H9 (cell line): ENCODE measurements at regions not wholly inside any gene's neighbourhood (a gene's known extent, or its start where the extent isn't known, plus 50 kb on each side); places are given as distances from the start of the nearest gene placed in this dataset.

Experiments
- DNase-seq: peaks from one replicate; pipeline ENCODE4 v3.0.0-alpha.2; 2017
- H2AFZ ChIP-seq: one replicate; pipeline ENCODE4 v1.6.1; 2013; ENCODE audit warnings: mild to moderate bottlenecking, low read length, control low read depth, moderate library complexity
- H2AK5ac ChIP-seq: 2 replicates; pipeline ENCODE4 v1.6.1; 2013; ENCODE audit warnings: low read length, control low read depth, mixed read lengths; ENCODE audit not compliant: insufficient read length
- H2BK120ac ChIP-seq: one replicate; pipeline ENCODE4 v1.6.1; 2013; ENCODE audit warnings: low read depth, mild to moderate bottlenecking, low read length, control low read depth, inconsistent platforms; ENCODE audit not compliant: poor library complexity, severe bottlenecking
- H2BK12ac ChIP-seq: 2 replicates; pipeline ENCODE4 v1.6.1; 2013; ENCODE audit warnings: low read length, control low read depth, mixed read lengths, low read depth; ENCODE audit not compliant: insufficient read length
- H2BK15ac ChIP-seq: 2 replicates; pipeline ENCODE4 v1.6.1; 2013; ENCODE audit warnings: low read depth, low read length, control low read depth
- H2BK20ac ChIP-seq: one replicate; pipeline ENCODE4 v1.6.1; 2013; ENCODE audit warnings: low read depth, mild to moderate bottlenecking, low read length, control low read depth, inconsistent platforms; ENCODE audit not compliant: poor library complexity, severe bottlenecking
- H2BK5ac ChIP-seq: 2 replicates; pipeline ENCODE4 v1.6.1; 2013; ENCODE audit warnings: low read length, control low read depth, mixed read lengths; ENCODE audit not compliant: insufficient read length
- H3K14ac ChIP-seq: 2 replicates; pipeline ENCODE4 v1.6.1; 2013; ENCODE audit warnings: low read length, control low read depth; ENCODE audit not compliant: insufficient read depth
- H3K18ac ChIP-seq: 2 replicates; pipeline ENCODE4 v1.6.1; 2013; ENCODE audit warnings: low read depth, mild to moderate bottlenecking, mixed read lengths, low read length, control low read depth; ENCODE audit not compliant: insufficient read length
- H3K23ac ChIP-seq: 2 replicates; pipeline ENCODE4 v1.6.1; 2013; ENCODE audit warnings: low read length, control low read depth, mixed read lengths, low read depth; ENCODE audit not compliant: insufficient read length
- H3K23me2 ChIP-seq: 2 replicates; pipeline ENCODE4 v1.6.1; 2013; ENCODE audit warnings: low read depth, mild to moderate bottlenecking, mixed read lengths, low read length, control low read depth; ENCODE audit not compliant: insufficient read length, poor library complexity, severe bottlenecking
- H3K27ac ChIP-seq: 2 replicates; pipeline ENCODE4 v1.5.1; 2013; ENCODE audit warnings: low read length, control low read depth, mixed read lengths, low read depth; ENCODE audit not compliant: insufficient read length
- H3K27me3 ChIP-seq: 2 replicates; pipeline ENCODE4 v1.6.1; 2013; ENCODE audit warnings: low read length, control low read depth, inconsistent platforms; ENCODE audit not compliant: insufficient read depth
- H3K4ac ChIP-seq: 2 replicates; pipeline ENCODE4 v1.6.1; 2013; ENCODE audit warnings: low read depth, mild to moderate bottlenecking, control low read depth, inconsistent platforms, low read length, moderate library complexity
- H3K4me1 ChIP-seq: 2 replicates; pipeline ENCODE4 v1.6.1; 2013; ENCODE audit warnings: low read length, control low read depth, inconsistent platforms; ENCODE audit not compliant: insufficient read depth
- H3K4me2 ChIP-seq: 2 replicates; pipeline ENCODE4 v1.6.1; 2013; ENCODE audit warnings: low read length, control low read depth, mixed read lengths; ENCODE audit not compliant: insufficient read length, insufficient read depth
- H3K56ac ChIP-seq: 2 replicates; pipeline ENCODE4 v1.6.1; 2013; ENCODE audit warnings: low read depth, mild to moderate bottlenecking, mixed read lengths, low read length, control low read depth; ENCODE audit not compliant: insufficient read length
- H3K79me1 ChIP-seq: 2 replicates; pipeline ENCODE4 v1.6.1; 2013; ENCODE audit warnings: low read depth, mild to moderate bottlenecking, moderate library complexity, low read length, control low read depth, inconsistent platforms; ENCODE audit not compliant: insufficient read depth, poor library complexity, severe bottlenecking
- H3K79me2 ChIP-seq: 2 replicates; pipeline ENCODE4 v1.6.1; 2013; ENCODE audit warnings: low read length, control low read depth, inconsistent platforms; ENCODE audit not compliant: insufficient read depth
- H3K9ac ChIP-seq: 2 replicates; pipeline ENCODE4 v1.6.1; 2013; ENCODE audit warnings: low read length, control low read depth, mixed read lengths; ENCODE audit not compliant: insufficient read length; ENCODE audit errors: extremely low read depth
- H3K9me3 ChIP-seq: one replicate; pipeline ENCODE4 v1.6.1; 2013; ENCODE audit warnings: low read depth, low read length, inconsistent platforms; ENCODE audit not compliant: control insufficient read depth
- H3T11ph ChIP-seq: one replicate; pipeline ENCODE4 v1.6.1; 2013; ENCODE audit warnings: mild to moderate bottlenecking, low read length, control low read depth, inconsistent platforms
- H4K20me1 ChIP-seq: one replicate; pipeline ENCODE4 v1.6.1; 2013; ENCODE audit not compliant: control insufficient read depth, insufficient read length, insufficient read depth
- H4K5ac ChIP-seq: 2 replicates; pipeline ENCODE4 v1.6.1; 2013; ENCODE audit warnings: low read depth, mild to moderate bottlenecking, mixed read lengths, low read length, control low read depth; ENCODE audit not compliant: insufficient read length
- H4K8ac ChIP-seq: replicated peaks from 2 replicates; pipeline ENCODE4 v1.6.1; 2013; ENCODE audit warnings: low read length, control low read depth, mixed read lengths, low read depth; ENCODE audit not compliant: insufficient read length
- H4K91ac ChIP-seq: 2 replicates; pipeline ENCODE4 v1.6.1; 2013; ENCODE audit warnings: low read depth, mild to moderate bottlenecking, moderate library complexity, mixed read lengths, low read length, control low read depth; ENCODE audit not compliant: insufficient read length
- H3K27ac Mint-ChIP-seq, 3 experiments: 2 replicates in 2 of 3; 3 replicates in 1 of 3; pipeline ENCODE4 v1.8.0; 2020 to 2021; ENCODE audit warnings: mixed read lengths in 3 of 3, mild to moderate bottlenecking in 1 of 3, moderate library complexity in 1 of 3
- H3K27me3 Mint-ChIP-seq: 2 replicates; pipeline ENCODE4 v1.8.0; 2021; ENCODE audit warnings: low read depth, mild to moderate bottlenecking, moderate library complexity, mixed read lengths
- H3K36me3 Mint-ChIP-seq, 3 experiments: 2 replicates in 2 of 3; 3 replicates in 1 of 3; pipeline ENCODE4 v1.8.0; 2020 to 2021; ENCODE audit warnings: low read depth in 3 of 3, mixed read lengths in 3 of 3; ENCODE audit not compliant: insufficient read depth in 1 of 3
- H3K4me1 Mint-ChIP-seq, 2 experiments: 2 replicates each; pipeline ENCODE4 v1.8.0; 2020; ENCODE audit warnings: mixed read lengths in 2 of 2
- H3K4me3 Mint-ChIP-seq, 2 experiments: 2 replicates in 1 of 2; 3 replicates in 1 of 2; pipeline ENCODE4 v1.8.0; 2020 to 2021; ENCODE audit warnings: mild to moderate bottlenecking in 2 of 2, mixed read lengths in 2 of 2, moderate library complexity in 1 of 2
- H3K9me3 Mint-ChIP-seq, 2 experiments: 2 replicates in 1 of 2; 3 replicates in 1 of 2; pipeline ENCODE4 v1.8.0; 2020; ENCODE audit warnings: mild to moderate bottlenecking in 2 of 2, mixed read lengths in 2 of 2, moderate library complexity in 1 of 2
- CTCF ChIP-seq: fragments of 200-600 bp; sonication (generic); conservative IDR thresholded peaks from 3 replicates; pipeline ENCODE4 v1.8.0; 2021; ENCODE audit warnings: antibody characterized with exemption, mild to moderate bottlenecking
- WGBS: extraction: QIAGEN DNeasy Blood & Tissue Kit; methylation state at CpG from one replicate; pipeline ENCODE4 v1.1.7; 2013; ENCODE audit warnings: missing lambda C conversion rate, low lambda C conversion rate, mixed read lengths; ENCODE audit not compliant: insufficient read length; ENCODE audit errors: extremely low coverage; 5-methylcytosine and 5-hydroxymethylcytosine counted together

- no peak overlapping the region for H3K27ac Mint-ChIP-seq
- no peak overlapping the region for H3K27ac ChIP-seq
- WGBS: no CpG with 5 or more reads among the region's 1 CpG
Measured at GRCh38 chr5:96196890-96197289, 235.2 kb upstream of the ELL2 start.

More at GRCh38 chr5:96196890-96197289, 235.2 kb upstream of the ELL2 start:
- Histone ChIP-seq H3K79me1 (no peaks in the 10 kb centered on the region), H4K91ac (no peak overlapping the region), H3K4me2 (no peak overlapping the region), H3K27me3 (no peaks in the 10 kb centered on the region), H2BK120ac (no peak overlapping the region), H2AK5ac (no peak overlapping the region), H4K20me1 (no peaks in the 10 kb centered on the region), H2BK5ac (no peak overlapping the region), H3K14ac (no peak overlapping the region), H3K9ac (no peak overlapping the region), H4K8ac (no peak overlapping the region), H3K9me3 (no peaks in the 10 kb centered on the region), H3K23ac (no peak overlapping the region), H3K4ac (no peak overlapping the region), H4K5ac (no peak overlapping the region), H3T11ph (no peak overlapping the region), H2BK20ac (no peak overlapping the region), H2BK15ac (no peak overlapping the region), H2BK12ac (no peak overlapping the region), H3K23me2 (no peaks in the 10 kb centered on the region), H3K56ac (no peak overlapping the region), H3K79me2 (no peaks in the 10 kb centered on the region), H3K4me1 (no peaks in the 10 kb centered on the region), H3K18ac (no peak overlapping the region), H2AFZ (no peak overlapping the region)
- no peaks in the 10 kb centered on the region for H3K4me1 Mint-ChIP-seq
- no peak for TF ChIP-seq CTCF
- no peak for DNase-seq
- no peaks in the 10 kb centered on the region for H3K9me3 Mint-ChIP-seq
- no peaks in the 10 kb centered on the region for H3K27me3 Mint-ChIP-seq
- H3K4me3 Mint-ChIP-seq: no peak overlapping the region
- H3K36me3 Mint-ChIP-seq: no peaks in the 10 kb centered on the region
